HEK293 (cell line): ENCODE measurements at regions not wholly inside any gene's neighbourhood (a gene's known extent, or its start where the extent isn't known, plus 50 kb on each side); places are given as distances from the start of the nearest gene placed in this dataset.

Experiments
- CTCF ChIA-PET: fragments of 350-600 bp; formaldehyde crosslinking; extraction: SDS; loops from one replicate; lab custom pipeline; 2021; ENCODE audit warnings: antibody characterized with exemption; lab: Yijun Ruan, JAX
- POLR2A ChIA-PET: fragments of 300-600 bp; formaldehyde crosslinking; extraction: SDS; loops from one replicate; lab custom pipeline; 2020; ENCODE audit warnings: antibody characterized with exemption, inconsistent platforms; lab: Yijun Ruan, JAX
- H3K27ac ChIP-seq: fragments of 200-500 bp; sonication (Bioruptor generic); 2 replicates; pipeline ENCODE4 v1.5.1; 2014; ENCODE audit warnings: low read depth, low read length, control low read depth, inconsistent platforms; ENCODE audit errors: extremely low read depth
- H3K36me3 ChIP-seq, 2 experiments: fragments of 200-500 bp in 1 of 2; sonication (Bioruptor generic) in 1 of 2; 1 replicate in 1 of 2; 2 replicates in 1 of 2; pipeline ENCODE4 v1.5.1; 2014 to 2017; ENCODE audit warnings: inconsistent platforms in 2 of 2, low read length in 2 of 2; ENCODE audit not compliant: control insufficient read depth in 2 of 2, insufficient read depth in 1 of 2
- H3K4me1 ChIP-seq: fragments of 200-500 bp; sonication (Bioruptor generic); 2 replicates; pipeline ENCODE4 v1.5.1; 2014; ENCODE audit warnings: mild to moderate bottlenecking, low read length, inconsistent platforms; ENCODE audit not compliant: control insufficient read depth, insufficient read depth
- H3K4me3 ChIP-seq: 2 replicates; pipeline ENCODE4 v1.5.1; 2011; ENCODE audit warnings: low read depth, mild to moderate bottlenecking, control low read depth, low read length, moderate library complexity
- H3K9me3 ChIP-seq: fragments of 200-500 bp; sonication (Bioruptor generic); 2 replicates; pipeline ENCODE4 v1.5.1; 2014; ENCODE audit warnings: low read depth, low read length, inconsistent platforms; ENCODE audit not compliant: control insufficient read depth, insufficient read depth
- FEZF1 ChIP-seq: fragments of 450-650 bp; formaldehyde crosslinking; IDR thresholded peaks from 2 replicates; pipeline ENCODE4 v1.5.1; 2016; ENCODE audit warnings: missing biosample characterization, missing genetic modification characterization
- GLI2 ChIP-seq: fragments of 450-650 bp; formaldehyde crosslinking; IDR thresholded peaks from 2 replicates; pipeline ENCODE4; 2017; ENCODE audit warnings: missing biosample characterization, missing genetic modification characterization, low read depth, borderline replicate concordance
- HOXD13 ChIP-seq: sonication (generic); formaldehyde crosslinking; IDR thresholded peaks from 2 replicates; pipeline ENCODE4 v1.8.0; 2022; ENCODE audit warnings: missing genetic modification reagents, borderline replicate concordance
- IKZF3 ChIP-seq: fragments of 450-650 bp; IDR thresholded peaks from 2 replicates; pipeline ENCODE4 v1.5.0; 2018; ENCODE audit warnings: missing biosample characterization, mild to moderate bottlenecking, missing genetic modification characterization, moderate library complexity
- KLF10 ChIP-seq: fragments of 450-650 bp; IDR thresholded peaks from 2 replicates; pipeline ENCODE4 v1.5.1; 2018; ENCODE audit warnings: missing biosample characterization, mild to moderate bottlenecking, missing genetic modification characterization
- MYNN ChIP-seq: fragments of 450-650 bp; formaldehyde crosslinking; IDR thresholded peaks from 2 replicates; pipeline ENCODE4 v1.5.1; 2016; ENCODE audit warnings: missing biosample characterization, missing genetic modification characterization, borderline replicate concordance
- PRDM1 ChIP-seq: fragments of 450-650 bp; formaldehyde crosslinking; IDR thresholded peaks from 2 replicates; pipeline ENCODE4; 2016; ENCODE audit warnings: missing biosample characterization, missing genetic modification characterization
- ZBTB1 ChIP-seq: fragments of 450-650 bp; formaldehyde crosslinking; IDR thresholded peaks from 2 replicates; pipeline ENCODE4 v1.5.1; 2016; ENCODE audit warnings: missing biosample characterization, missing genetic modification characterization
- ZBTB8A ChIP-seq: fragments of 450-650 bp; formaldehyde crosslinking; IDR thresholded peaks from 2 replicates; pipeline ENCODE4 v1.5.1; 2016; ENCODE audit warnings: missing biosample characterization, missing genetic modification characterization
- ZNF138 ChIP-seq: fragments of 450-650 bp; formaldehyde crosslinking; IDR thresholded peaks from 2 replicates; pipeline ENCODE4 v1.5.1; 2016; ENCODE audit warnings: missing biosample characterization, missing genetic modification characterization, borderline replicate concordance
- ZNF175 ChIP-seq: fragments of 450-650 bp; formaldehyde crosslinking; IDR thresholded peaks from 2 replicates; pipeline ENCODE4 v1.5.1; 2016; ENCODE audit warnings: missing biosample characterization, missing genetic modification characterization
- ZNF202 ChIP-seq: fragments of 450-650 bp; formaldehyde crosslinking; IDR thresholded peaks from 2 replicates; pipeline ENCODE4 v1.5.1; 2016; ENCODE audit warnings: missing biosample characterization, missing genetic modification characterization, borderline replicate concordance
- ZNF221 ChIP-seq: fragments of 450-650 bp; formaldehyde crosslinking; IDR thresholded peaks from 2 replicates; pipeline ENCODE4 v1.5.1; 2017; ENCODE audit warnings: missing biosample characterization, missing genetic modification characterization, borderline replicate concordance
- ZNF248 ChIP-seq: fragments of 450-650 bp; formaldehyde crosslinking; IDR thresholded peaks from 2 replicates; pipeline ENCODE4 v1.5.1; 2017; ENCODE audit warnings: missing biosample characterization, missing genetic modification characterization
- ZNF335 ChIP-seq: fragments of 450-650 bp; formaldehyde crosslinking; conservative IDR thresholded peaks from 2 replicates; pipeline ENCODE4 v1.5.1; 2016; ENCODE audit warnings: missing biosample characterization, missing genetic modification characterization
- ZNF391 ChIP-seq: fragments of 450-650 bp; formaldehyde crosslinking; IDR thresholded peaks from 2 replicates; pipeline ENCODE4 v1.5.1; 2016; ENCODE audit warnings: low read depth, missing biosample characterization, missing genetic modification characterization, borderline replicate concordance
- ZNF394 ChIP-seq: fragments of 450-650 bp; formaldehyde crosslinking; IDR thresholded peaks from 2 replicates; pipeline ENCODE4 v1.5.1; 2016; ENCODE audit warnings: missing biosample characterization, missing genetic modification characterization, mild to moderate bottlenecking, moderate library complexity, borderline replicate concordance
- ZNF473 ChIP-seq: fragments of 450-650 bp; formaldehyde crosslinking; IDR thresholded peaks from 2 replicates; pipeline ENCODE4 v1.5.1; 2017; ENCODE audit warnings: missing biosample characterization, missing genetic modification characterization
- ZNF510 ChIP-seq: fragments of 450-650 bp; formaldehyde crosslinking; IDR thresholded peaks from 2 replicates; pipeline ENCODE4 v1.5.1; 2018; ENCODE audit warnings: mild to moderate bottlenecking, missing genetic modification characterization, missing biosample characterization; ENCODE audit not compliant: insufficient replicate concordance
- ZNF514 ChIP-seq: fragments of 450-650 bp; formaldehyde crosslinking; IDR thresholded peaks from 2 replicates; pipeline ENCODE4 v1.5.1; 2016; ENCODE audit warnings: missing biosample characterization, missing genetic modification characterization
- ZNF792 ChIP-seq: fragments of 450-650 bp; formaldehyde crosslinking; IDR thresholded peaks from 2 replicates; pipeline ENCODE4 v1.5.1; 2016; ENCODE audit warnings: missing biosample characterization, missing genetic modification characterization
- TF ChIP-seq, protein P1 (sequence below): fragments of 450-650 bp; formaldehyde crosslinking; IDR thresholded peaks from 2 replicates; pipeline ENCODE4 v1.5.1; 2017; ENCODE audit warnings: missing biosample characterization, missing genetic modification characterization
- TF ChIP-seq, protein P2 (sequence below): fragments of 450-650 bp; formaldehyde crosslinking; IDR thresholded peaks from 2 replicates; pipeline ENCODE4 v1.5.1; 2016; ENCODE audit warnings: missing biosample characterization, missing genetic modification characterization, borderline replicate concordance

DNA sequence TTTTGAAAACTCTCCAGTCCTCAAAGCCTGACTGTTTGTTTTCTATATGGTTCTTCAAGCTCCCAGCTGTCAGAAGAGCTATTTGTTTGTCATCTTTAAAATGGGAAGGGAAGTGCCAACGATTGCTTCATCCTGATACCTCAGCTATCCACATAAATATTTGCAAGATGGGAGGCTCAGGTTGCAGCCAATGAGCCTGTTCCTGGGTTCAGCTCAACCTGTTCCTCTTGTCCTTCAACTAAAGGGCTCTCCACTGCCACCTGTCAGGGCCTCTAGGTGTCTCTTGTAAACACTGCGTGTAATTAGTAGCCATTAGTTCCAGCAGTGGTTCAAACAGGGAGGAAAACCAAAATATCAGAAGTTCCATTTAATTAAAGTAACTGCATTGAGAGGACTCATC lies 445.1 kb downstream of the AJAP1 start:
- H3K27ac ChIP-seq = no peak overlapping the region
- TF ChIP-seq, protein P1, sequence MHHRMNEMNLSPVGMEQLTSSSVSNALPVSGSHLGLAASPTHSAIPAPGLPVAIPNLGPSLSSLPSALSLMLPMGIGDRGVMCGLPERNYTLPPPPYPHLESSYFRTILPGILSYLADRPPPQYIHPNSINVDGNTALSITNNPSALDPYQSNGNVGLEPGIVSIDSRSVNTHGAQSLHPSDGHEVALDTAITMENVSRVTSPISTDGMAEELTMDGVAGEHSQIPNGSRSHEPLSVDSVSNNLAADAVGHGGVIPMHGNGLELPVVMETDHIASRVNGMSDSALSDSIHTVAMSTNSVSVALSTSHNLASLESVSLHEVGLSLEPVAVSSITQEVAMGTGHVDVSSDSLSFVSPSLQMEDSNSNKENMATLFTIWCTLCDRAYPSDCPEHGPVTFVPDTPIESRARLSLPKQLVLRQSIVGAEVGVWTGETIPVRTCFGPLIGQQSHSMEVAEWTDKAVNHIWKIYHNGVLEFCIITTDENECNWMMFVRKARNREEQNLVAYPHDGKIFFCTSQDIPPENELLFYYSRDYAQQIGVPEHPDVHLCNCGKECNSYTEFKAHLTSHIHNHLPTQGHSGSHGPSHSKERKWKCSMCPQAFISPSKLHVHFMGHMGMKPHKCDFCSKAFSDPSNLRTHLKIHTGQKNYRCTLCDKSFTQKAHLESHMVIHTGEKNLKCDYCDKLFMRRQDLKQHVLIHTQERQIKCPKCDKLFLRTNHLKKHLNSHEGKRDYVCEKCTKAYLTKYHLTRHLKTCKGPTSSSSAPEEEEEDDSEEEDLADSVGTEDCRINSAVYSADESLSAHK = no peak
- TF ChIP-seq ZNF510 (tag by site-specific recombination) = no peak
- TF ChIP-seq ZNF335 (tag by site-specific recombination) = no peak
- no peak for TF ChIP-seq ZBTB1 (tag by site-specific recombination)
- no peak for TF ChIP-seq KLF10 (tag by site-specific recombination)
- TF ChIP-seq, protein P2, sequence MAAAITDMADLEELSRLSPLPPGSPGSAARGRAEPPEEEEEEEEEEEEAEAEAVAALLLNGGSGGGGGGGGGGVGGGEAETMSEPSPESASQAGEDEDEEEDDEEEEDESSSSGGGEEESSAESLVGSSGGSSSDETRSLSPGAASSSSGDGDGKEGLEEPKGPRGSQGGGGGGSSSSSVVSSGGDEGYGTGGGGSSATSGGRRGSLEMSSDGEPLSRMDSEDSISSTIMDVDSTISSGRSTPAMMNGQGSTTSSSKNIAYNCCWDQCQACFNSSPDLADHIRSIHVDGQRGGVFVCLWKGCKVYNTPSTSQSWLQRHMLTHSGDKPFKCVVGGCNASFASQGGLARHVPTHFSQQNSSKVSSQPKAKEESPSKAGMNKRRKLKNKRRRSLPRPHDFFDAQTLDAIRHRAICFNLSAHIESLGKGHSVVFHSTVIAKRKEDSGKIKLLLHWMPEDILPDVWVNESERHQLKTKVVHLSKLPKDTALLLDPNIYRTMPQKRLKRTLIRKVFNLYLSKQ (tag by site-specific recombination) = no peak
- TF ChIP-seq ZNF394 = no peak
- no peak for TF ChIP-seq ZNF792 (tag by site-specific recombination)
- TF ChIP-seq GLI2 (tag by site-specific recombination) = no peak
- no peak for TF ChIP-seq FEZF1 (tag by site-specific recombination)
- no peak for TF ChIP-seq ZNF391 (tag by site-specific recombination)
- no peak for TF ChIP-seq IKZF3 (tag by site-specific recombination)
- TF ChIP-seq HOXD13 (CRISPR knock-in tag) = no peak
- TF ChIP-seq MYNN (tag by site-specific recombination) = no peak
- no peak for TF ChIP-seq ZNF514 (tag by site-specific recombination)
- no peaks in the 10 kb centered on the region for H3K36me3 ChIP-seq
- ChIA-PET POLR2A (no interaction called here), CTCF (no interaction called here)
- no peak overlapping the region for H3K4me3 ChIP-seq
- H3K9me3 ChIP-seq = no peaks in the 10 kb centered on the region
- no peaks in the 10 kb centered on the region for H3K4me1 ChIP-seq

GRCh38 chr1:5098981-5099385 lies 444.6 kb downstream of the AJAP1 start:
- TF ChIP-seq ZNF202 (tag by site-specific recombination) (no peak), ZBTB8A (tag by site-specific recombination) (no peak), ZNF221 (no peak), ZNF473 (no peak), ZNF138 (no peak), ZNF175 (no peak), PRDM1 (tag by site-specific recombination) (no peak), ZNF248 (no peak)

More at GRCh38 chr1:5098981-5099385, 444.6 kb downstream of the AJAP1 start:
- H3K4me3 ChIP-seq = no peak overlapping the region
- H3K27ac ChIP-seq = no peak overlapping the region
- no peaks in the 10 kb centered on the region for H3K9me3 ChIP-seq
- ChIA-PET CTCF (no interaction called here), POLR2A (no interaction called here)
- no peaks in the 10 kb centered on the region for H3K36me3 ChIP-seq
- no peaks in the 10 kb centered on the region for H3K4me1 ChIP-seq
